Lung (tissue), 11 donors: ENCODE measurements at regions not wholly inside any gene's neighbourhood (a gene's known extent, or its start where the extent isn't known, plus 50 kb on each side); places are given as distances from the start of the nearest gene placed in this dataset.

Source experiments
- ATAC-seq: fragments of 200-7000 bp; cut with Tn5 transposase; one replicate; pipeline ENCODE4 v1.9.1; 2020; ENCODE audit warnings: moderate number of reproducible peaks; ENCODE audit not compliant: insufficient read depth, low FRiP score
- DNase-seq, 3 donors: peaks; one replicate each; pipeline ENCODE4 v3.0.0-alpha.2; 2013 to 2017
- H3K27ac ChIP-seq, 2 donors: one replicate each; pipeline ENCODE4 v1.5.1; 2013; ENCODE audit warnings: mild to moderate bottlenecking in 2 of 2, moderate library complexity in 2 of 2, control low read depth in 1 of 2, inconsistent platforms in 1 of 2, low read depth in 1 of 2, low read length in 1 of 2
- H3K27me3 ChIP-seq, 3 donors: one replicate each; pipeline ENCODE4 v1.5.1; 2013; ENCODE audit warnings: low read length in 2 of 3; ENCODE audit not compliant: control insufficient read depth in 3 of 3, insufficient read depth in 3 of 3
- H3K36me3 ChIP-seq, 4 donors: one replicate each; pipeline ENCODE4 v1.5.1; 2013; ENCODE audit warnings: low read length in 4 of 4, mild to moderate bottlenecking in 1 of 4, moderate library complexity in 1 of 4; ENCODE audit not compliant: control insufficient read depth in 4 of 4, insufficient read depth in 4 of 4
- H3K4me1 ChIP-seq, 5 donors: one replicate each; pipeline ENCODE4 v1.5.1; 2013; ENCODE audit warnings: low read length in 5 of 5, mild to moderate bottlenecking in 2 of 5, moderate library complexity in 1 of 5; ENCODE audit not compliant: control insufficient read depth in 5 of 5, insufficient read depth in 5 of 5
- H3K4me3 ChIP-seq: one replicate; pipeline ENCODE4 v1.5.1; 2013; ENCODE audit warnings: mild to moderate bottlenecking, control low read depth, moderate library complexity
- H3K9ac ChIP-seq, 2 donors: one replicate each; pipeline ENCODE4 v1.5.1; 2013; ENCODE audit warnings: low read length in 2 of 2, control low read depth in 1 of 2; ENCODE audit not compliant: insufficient read depth in 1 of 2
- H3K9me3 ChIP-seq, 4 donors: one replicate each; pipeline ENCODE4 v1.5.1; 2013; ENCODE audit warnings: low read length in 3 of 4, mild to moderate bottlenecking in 1 of 4, moderate library complexity in 1 of 4; ENCODE audit not compliant: control insufficient read depth in 4 of 4, insufficient read depth in 3 of 4
- WGBS, 2 donors: extraction: QIAGEN DNeasy Blood & Tissue Kit; methylation state at CpG; one replicate each; pipeline ENCODE4 v1.1.7; 2013; 5-methylcytosine and 5-hydroxymethylcytosine counted together
- TF ChIP-seq, protein P1 (sequence below): IDR thresholded peaks from 2 replicates; pipeline ENCODE4 v1.5.1; 2012; ENCODE audit warnings: mild to moderate bottlenecking; ENCODE audit errors: control extremely low read depth, extremely low read depth
- donor health status: control.
- donor health status: control.
- donor health status: Bipolar disorder and iron deficiency.
- donor health status: healthy.
- donor health status: DM: yes; HTN: yes; CAD: no.

GRCh38 chr21:14306126-14306907 lies 76.6 kb downstream of the HSPA13 start:
- H3K9ac ChIP-seq: no peak overlapping the region
- no peak overlapping the region for H3K4me3 ChIP-seq
- DNase-seq: peak in 2 of 3 donors; percentile 26 to 28
- no peaks in the 10 kb centered on the region for H3K36me3 ChIP-seq
- no peaks in the 10 kb centered on the region for H3K9me3 ChIP-seq
- ATAC-seq: no peak
- H3K27ac ChIP-seq: no peak overlapping the region
- no peaks in the 10 kb centered on the region for H3K4me1 ChIP-seq
- WGBS, 2 donors: 19 to 39% methylated on average over 5 of the region's 5 CpGs
- TF ChIP-seq, protein P1, sequence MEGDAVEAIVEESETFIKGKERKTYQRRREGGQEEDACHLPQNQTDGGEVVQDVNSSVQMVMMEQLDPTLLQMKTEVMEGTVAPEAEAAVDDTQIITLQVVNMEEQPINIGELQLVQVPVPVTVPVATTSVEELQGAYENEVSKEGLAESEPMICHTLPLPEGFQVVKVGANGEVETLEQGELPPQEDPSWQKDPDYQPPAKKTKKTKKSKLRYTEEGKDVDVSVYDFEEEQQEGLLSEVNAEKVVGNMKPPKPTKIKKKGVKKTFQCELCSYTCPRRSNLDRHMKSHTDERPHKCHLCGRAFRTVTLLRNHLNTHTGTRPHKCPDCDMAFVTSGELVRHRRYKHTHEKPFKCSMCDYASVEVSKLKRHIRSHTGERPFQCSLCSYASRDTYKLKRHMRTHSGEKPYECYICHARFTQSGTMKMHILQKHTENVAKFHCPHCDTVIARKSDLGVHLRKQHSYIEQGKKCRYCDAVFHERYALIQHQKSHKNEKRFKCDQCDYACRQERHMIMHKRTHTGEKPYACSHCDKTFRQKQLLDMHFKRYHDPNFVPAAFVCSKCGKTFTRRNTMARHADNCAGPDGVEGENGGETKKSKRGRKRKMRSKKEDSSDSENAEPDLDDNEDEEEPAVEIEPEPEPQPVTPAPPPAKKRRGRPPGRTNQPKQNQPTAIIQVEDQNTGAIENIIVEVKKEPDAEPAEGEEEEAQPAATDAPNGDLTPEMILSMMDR: no peak
- no peaks in the 10 kb centered on the region for H3K27me3 ChIP-seq

GRCh38 chr21:14303731-14304488 lies 79.0 kb downstream of the HSPA13 start:
- Histone ChIP-seq H3K9ac (no peak overlapping the region), H3K27me3 (no peaks in the 10 kb centered on the region), H3K27ac (no peak overlapping the region), H3K4me1 (no peaks in the 10 kb centered on the region), H3K9me3 (no peaks in the 10 kb centered on the region), H3K36me3 (no peaks in the 10 kb centered on the region), H3K4me3 (no peak overlapping the region)
- whole genome bisulfite sequencing, 2 donors: 76 to 79% methylated on average over 8 of the region's 8 CpGs
- TF ChIP-seq, protein P1: no peak
- ATAC-seq (no peak), DNase-seq (no peak)

- no peaks in the 10 kb centered on the region for H3K36me3 ChIP-seq
- H3K9me3 ChIP-seq: peaks cover 0 to 1% (median 0%) of the 10 kb centered on the region in 4 donors
- no peaks in the 10 kb centered on the region for H3K27me3 ChIP-seq
- 86 to 94% methylated on average over 1 of the region's 1 CpG for WGBS, 2 donors
- H3K27ac ChIP-seq: no peak overlapping the region
- H3K4me3 ChIP-seq: no peak overlapping the region
- H3K4me1 ChIP-seq: no peaks in the 10 kb centered on the region
- DNase-seq (no peak), ATAC-seq (no peak)
- no peak overlapping the region for H3K9ac ChIP-seq
- TF ChIP-seq, protein P1: no peak
These were observed 82.9 kb downstream of the HSPA13 start for GRCh38 chr21:14300074-14300473.
